ENCODE measurements at regions not wholly inside any gene's neighbourhood (a gene's known extent, or its start where the extent isn't known, plus 50 kb on each side); places are given as distances from the start of the nearest gene placed in this dataset.

DNA sequence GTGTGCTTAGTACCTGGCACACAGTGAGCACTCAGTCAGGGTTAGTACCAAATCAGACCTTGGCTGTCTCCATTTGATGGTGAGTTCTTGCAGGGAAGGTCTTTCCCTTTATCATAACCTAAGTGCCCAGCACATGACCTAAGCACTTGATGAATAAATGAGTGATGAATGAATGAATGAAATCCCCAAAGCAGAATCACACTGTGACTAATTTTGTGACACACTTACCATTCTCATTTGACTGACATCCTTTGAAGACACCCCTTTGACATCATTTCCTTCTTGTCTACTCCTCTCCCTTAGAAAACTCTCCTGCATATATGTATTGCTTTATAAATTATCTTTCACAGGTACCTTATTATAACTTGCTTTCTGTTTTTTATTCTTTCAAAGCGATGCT lies 130.2 kb upstream of the ELL2 start:
- 90% methylated on average over 1 of the region's 1 CpG for WGBS (ENCODE audit: missing lambda C conversion rate)
- FAIRE-seq = no peak
- Histone ChIP-seq H3K4me2 (no peak overlapping the region), H3K27ac (0 out of 6 replicates have a peak overlapping the region, but pooled peaks of 1 of the 2 experiments have one; percentile 14), H3K4me3 (no peak overlapping the region), H3K9me3 (no peaks in the 10 kb centered on the region), H3K4me1 (peaks cover 59% of the 10 kb centered on the region)
- ATAC-seq = no peak
- no peak for TF ChIP-seq JUN (IDR thresholded peaks at IDR 0.05)
- TF ChIP-seq POLR2AphosphoS2 (conservative IDR thresholded peaks at IDR 0.05; ENCODE audit: low read length) = no peak
- TF ChIP-seq GATA3 (IDR thresholded peaks at IDR 0.05; ENCODE audit: borderline replicate concordance) = no peak
- TF ChIP-seq NPAS2 (CRISPR knock-in tag; IDR thresholded peaks at IDR 0.05; ENCODE audit: borderline replicate concordance) = no peak
- TF ChIP-seq HDAC2 (IDR thresholded peaks at IDR 0.05) = no peak
- no peak for TF ChIP-seq MAFK (IDR thresholded peaks at IDR 0.05; ENCODE audit: partially characterized antibody)
- ChIA-PET CTCF (interaction anchor here (0.8 to 1.0 kb wide), 3 partner anchors 10 to 131 kb away, joined by 3 to 5 read pairs (median 4); partner anchors contain the start of gene ELL2), POLR2A (no interaction called here)
- no peak for DNase-seq (ENCODE audit: low read depth in 1 of 2, low spot score in 1 of 2)

DNA sequence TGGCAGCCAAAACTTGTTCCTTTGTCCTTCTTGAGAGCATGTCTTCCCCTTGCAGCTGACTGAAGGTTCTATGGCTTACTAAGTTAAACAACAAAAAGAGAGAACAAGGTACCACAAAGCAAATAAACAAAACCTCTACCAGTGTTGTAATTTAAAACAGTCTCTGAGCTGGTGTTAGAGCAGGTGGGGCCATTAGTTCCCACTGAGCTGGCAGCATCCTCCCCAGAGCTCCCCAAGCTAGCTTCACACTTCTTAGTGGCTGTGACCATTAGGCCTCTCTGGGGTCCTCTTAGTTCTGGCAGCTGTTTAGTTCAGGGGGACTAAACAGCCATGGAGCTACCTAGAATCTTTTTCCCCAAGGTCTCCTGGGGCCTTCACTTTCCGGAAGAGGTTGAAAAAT lies 128.6 kb upstream of the ELL2 start:
- 92% methylated on average over 1 of the region's 1 CpG for WGBS (ENCODE audit: missing lambda C conversion rate)
- no peaks in the 10 kb centered on the region for H3K9me3 ChIP-seq
- no peak for FAIRE-seq
- DNase-seq (ENCODE audit: low read depth in 1 of 2, low spot score in 1 of 2) = no peak
- H3K4me2 ChIP-seq = 0 out of 3 replicates have a peak overlapping the region, but pooled peaks have one; percentile 3
- H3K4me3 ChIP-seq = no peak overlapping the region
- peak overlapping the region; percentile 4 to 53; a peak in 4 of 6 replicates for H3K27ac ChIP-seq
- CTCF ChIA-PET = interaction anchor here (0.5 to 1.4 kb wide), 3 partner anchors 12 to 39 kb away, joined by 3 to 7 read pairs (median 4); no protein-coding TSS in a partner anchor
- no peak for ATAC-seq
- peaks cover 55% of the 10 kb centered on the region for H3K4me1 ChIP-seq
- POLR2A ChIA-PET = no interaction called here
- TF ChIP-seq ESRRA (IDR thresholded peaks at IDR 0.05; ENCODE audit: borderline replicate concordance, low read length) (no peak), CHD4 (IDR thresholded peaks at IDR 0.05; ENCODE audit: borderline replicate concordance) (no peak), RAD21 (conservative IDR thresholded peaks at IDR 0.05 in 1 of 2, IDR thresholded peaks at IDR 0.05 in 1 of 2) (no peak), NPAS2 (CRISPR knock-in tag; IDR thresholded peaks at IDR 0.05; ENCODE audit: borderline replicate concordance) (no peak), TFCP2L1 (CRISPR knock-in tag; IDR thresholded peaks at IDR 0.05) (no peak), TP53 (CRISPR knock-in tag; IDR thresholded peaks at IDR 0.05) (no peak), MAFK (IDR thresholded peaks at IDR 0.05; ENCODE audit: partially characterized antibody) (no peak), JUNB (IDR thresholded peaks at IDR 0.05) (no peak), POLR2AphosphoS2 (conservative IDR thresholded peaks at IDR 0.05; ENCODE audit: low read length) (no peak), GATA3 (IDR thresholded peaks at IDR 0.05; ENCODE audit: borderline replicate concordance) (no peak), NR3C1 (IDR thresholded peaks at IDR 0.05) (no peak), HEYL (CRISPR knock-in tag; IDR thresholded peaks at IDR 0.05) (no peak), ZNF302 (CRISPR knock-in tag; IDR thresholded peaks at IDR 0.05) (no peak), KDM5A (IDR thresholded peaks at IDR 0.05) (no peak)
- TF ChIP-seq, protein P1, sequence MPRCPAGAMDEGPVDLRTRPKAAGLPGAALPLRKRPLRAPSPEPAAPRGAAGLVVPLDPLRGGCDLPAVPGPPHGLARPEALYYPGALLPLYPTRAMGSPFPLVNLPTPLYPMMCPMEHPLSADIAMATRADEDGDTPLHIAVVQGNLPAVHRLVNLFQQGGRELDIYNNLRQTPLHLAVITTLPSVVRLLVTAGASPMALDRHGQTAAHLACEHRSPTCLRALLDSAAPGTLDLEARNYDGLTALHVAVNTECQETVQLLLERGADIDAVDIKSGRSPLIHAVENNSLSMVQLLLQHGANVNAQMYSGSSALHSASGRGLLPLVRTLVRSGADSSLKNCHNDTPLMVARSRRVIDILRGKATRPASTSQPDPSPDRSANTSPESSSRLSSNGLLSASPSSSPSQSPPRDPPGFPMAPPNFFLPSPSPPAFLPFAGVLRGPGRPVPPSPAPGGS (IDR thresholded peaks at IDR 0.05) = no peak
- TF ChIP-seq, protein P2, sequence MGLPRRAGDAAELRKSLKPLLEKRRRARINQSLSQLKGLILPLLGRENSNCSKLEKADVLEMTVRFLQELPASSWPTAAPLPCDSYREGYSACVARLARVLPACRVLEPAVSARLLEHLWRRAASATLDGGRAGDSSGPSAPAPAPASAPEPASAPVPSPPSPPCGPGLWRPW (IDR thresholded peaks at IDR 0.05) = no peak
- TF ChIP-seq, protein P3, sequence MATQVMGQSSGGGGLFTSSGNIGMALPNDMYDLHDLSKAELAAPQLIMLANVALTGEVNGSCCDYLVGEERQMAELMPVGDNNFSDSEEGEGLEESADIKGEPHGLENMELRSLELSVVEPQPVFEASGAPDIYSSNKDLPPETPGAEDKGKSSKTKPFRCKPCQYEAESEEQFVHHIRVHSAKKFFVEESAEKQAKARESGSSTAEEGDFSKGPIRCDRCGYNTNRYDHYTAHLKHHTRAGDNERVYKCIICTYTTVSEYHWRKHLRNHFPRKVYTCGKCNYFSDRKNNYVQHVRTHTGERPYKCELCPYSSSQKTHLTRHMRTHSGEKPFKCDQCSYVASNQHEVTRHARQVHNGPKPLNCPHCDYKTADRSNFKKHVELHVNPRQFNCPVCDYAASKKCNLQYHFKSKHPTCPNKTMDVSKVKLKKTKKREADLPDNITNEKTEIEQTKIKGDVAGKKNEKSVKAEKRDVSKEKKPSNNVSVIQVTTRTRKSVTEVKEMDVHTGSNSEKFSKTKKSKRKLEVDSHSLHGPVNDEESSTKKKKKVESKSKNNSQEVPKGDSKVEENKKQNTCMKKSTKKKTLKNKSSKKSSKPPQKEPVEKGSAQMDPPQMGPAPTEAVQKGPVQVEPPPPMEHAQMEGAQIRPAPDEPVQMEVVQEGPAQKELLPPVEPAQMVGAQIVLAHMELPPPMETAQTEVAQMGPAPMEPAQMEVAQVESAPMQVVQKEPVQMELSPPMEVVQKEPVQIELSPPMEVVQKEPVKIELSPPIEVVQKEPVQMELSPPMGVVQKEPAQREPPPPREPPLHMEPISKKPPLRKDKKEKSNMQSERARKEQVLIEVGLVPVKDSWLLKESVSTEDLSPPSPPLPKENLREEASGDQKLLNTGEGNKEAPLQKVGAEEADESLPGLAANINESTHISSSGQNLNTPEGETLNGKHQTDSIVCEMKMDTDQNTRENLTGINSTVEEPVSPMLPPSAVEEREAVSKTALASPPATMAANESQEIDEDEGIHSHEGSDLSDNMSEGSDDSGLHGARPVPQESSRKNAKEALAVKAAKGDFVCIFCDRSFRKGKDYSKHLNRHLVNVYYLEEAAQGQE (IDR thresholded peaks at IDR 0.05) = no peak
- TF ChIP-seq, protein P4, sequence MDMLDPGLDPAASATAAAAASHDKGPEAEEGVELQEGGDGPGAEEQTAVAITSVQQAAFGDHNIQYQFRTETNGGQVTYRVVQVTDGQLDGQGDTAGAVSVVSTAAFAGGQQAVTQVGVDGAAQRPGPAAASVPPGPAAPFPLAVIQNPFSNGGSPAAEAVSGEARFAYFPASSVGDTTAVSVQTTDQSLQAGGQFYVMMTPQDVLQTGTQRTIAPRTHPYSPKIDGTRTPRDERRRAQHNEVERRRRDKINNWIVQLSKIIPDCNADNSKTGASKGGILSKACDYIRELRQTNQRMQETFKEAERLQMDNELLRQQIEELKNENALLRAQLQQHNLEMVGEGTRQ (IDR thresholded peaks at IDR 0.05) = no peak
- TF ChIP-seq, protein P5, sequence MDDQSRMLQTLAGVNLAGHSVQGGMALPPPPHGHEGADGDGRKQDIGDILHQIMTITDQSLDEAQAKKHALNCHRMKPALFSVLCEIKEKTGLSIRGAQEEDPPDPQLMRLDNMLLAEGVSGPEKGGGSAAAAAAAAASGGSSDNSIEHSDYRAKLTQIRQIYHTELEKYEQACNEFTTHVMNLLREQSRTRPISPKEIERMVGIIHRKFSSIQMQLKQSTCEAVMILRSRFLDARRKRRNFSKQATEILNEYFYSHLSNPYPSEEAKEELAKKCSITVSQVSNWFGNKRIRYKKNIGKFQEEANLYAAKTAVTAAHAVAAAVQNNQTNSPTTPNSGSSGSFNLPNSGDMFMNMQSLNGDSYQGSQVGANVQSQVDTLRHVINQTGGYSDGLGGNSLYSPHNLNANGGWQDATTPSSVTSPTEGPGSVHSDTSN (IDR thresholded peaks at IDR 0.05) = no peak

Measured in A549 (cell line).